Neural crest cell (in vitro differentiated cells): ENCODE measurements at regions not wholly inside any gene's neighbourhood (a gene's known extent, or its start where the extent isn't known, plus 50 kb on each side); places are given as distances from the start of the nearest gene placed in this dataset.

ENCODE experiments used
- DNase-seq: peaks from one replicate; pipeline ENCODE4 v3.0.0; 2021; ENCODE audit warnings: low read depth, mixed read lengths, low spot score
- H3K27ac Mint-ChIP-seq: one replicate; pipeline ENCODE4 v1.8.0; 2021; ENCODE audit warnings: mild to moderate bottlenecking, mixed read lengths; ENCODE audit not compliant: unreplicated experiment
- H3K27me3 Mint-ChIP-seq: 2 replicates; pipeline ENCODE4 v1.8.0; 2021; ENCODE audit warnings: low read depth, mild to moderate bottlenecking, mixed read lengths
- H3K36me3 Mint-ChIP-seq: 2 replicates; pipeline ENCODE4 v1.8.0; 2021; ENCODE audit warnings: low read depth, mild to moderate bottlenecking, mixed read lengths
- H3K4me1 Mint-ChIP-seq: 2 replicates; pipeline ENCODE4 v1.8.0; 2021; ENCODE audit warnings: mixed read lengths
- H3K4me3 Mint-ChIP-seq: one replicate; pipeline ENCODE4 v1.8.0; 2021; ENCODE audit warnings: mild to moderate bottlenecking, mixed read lengths
- H3K9me3 Mint-ChIP-seq: 2 replicates; pipeline ENCODE4 v1.8.0; 2021; ENCODE audit warnings: mixed read lengths
- TF ChIP-seq, protein P1 (sequence below): fragments of 200-600 bp; sonication (generic); conservative IDR thresholded peaks from 2 replicates; pipeline ENCODE4 v1.5.0; 2021; ENCODE audit warnings: antibody characterized with exemption, mild to moderate bottlenecking

GRCh38 chr13:48908381-48909055 lies 67.2 kb upstream of the FNDC3A start:
- H3K9me3 Mint-ChIP-seq: no peaks in the 10 kb centered on the region
- peaks cover 6% of the 10 kb centered on the region for H3K4me1 Mint-ChIP-seq
- no peak overlapping the region for H3K4me3 Mint-ChIP-seq
- TF ChIP-seq, protein P1, sequence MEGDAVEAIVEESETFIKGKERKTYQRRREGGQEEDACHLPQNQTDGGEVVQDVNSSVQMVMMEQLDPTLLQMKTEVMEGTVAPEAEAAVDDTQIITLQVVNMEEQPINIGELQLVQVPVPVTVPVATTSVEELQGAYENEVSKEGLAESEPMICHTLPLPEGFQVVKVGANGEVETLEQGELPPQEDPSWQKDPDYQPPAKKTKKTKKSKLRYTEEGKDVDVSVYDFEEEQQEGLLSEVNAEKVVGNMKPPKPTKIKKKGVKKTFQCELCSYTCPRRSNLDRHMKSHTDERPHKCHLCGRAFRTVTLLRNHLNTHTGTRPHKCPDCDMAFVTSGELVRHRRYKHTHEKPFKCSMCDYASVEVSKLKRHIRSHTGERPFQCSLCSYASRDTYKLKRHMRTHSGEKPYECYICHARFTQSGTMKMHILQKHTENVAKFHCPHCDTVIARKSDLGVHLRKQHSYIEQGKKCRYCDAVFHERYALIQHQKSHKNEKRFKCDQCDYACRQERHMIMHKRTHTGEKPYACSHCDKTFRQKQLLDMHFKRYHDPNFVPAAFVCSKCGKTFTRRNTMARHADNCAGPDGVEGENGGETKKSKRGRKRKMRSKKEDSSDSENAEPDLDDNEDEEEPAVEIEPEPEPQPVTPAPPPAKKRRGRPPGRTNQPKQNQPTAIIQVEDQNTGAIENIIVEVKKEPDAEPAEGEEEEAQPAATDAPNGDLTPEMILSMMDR: no peak
- H3K27me3 Mint-ChIP-seq: no peaks in the 10 kb centered on the region
- H3K36me3 Mint-ChIP-seq: no peaks in the 10 kb centered on the region
- DNase-seq: no peak
- H3K27ac Mint-ChIP-seq: no peak overlapping the region

DNA sequence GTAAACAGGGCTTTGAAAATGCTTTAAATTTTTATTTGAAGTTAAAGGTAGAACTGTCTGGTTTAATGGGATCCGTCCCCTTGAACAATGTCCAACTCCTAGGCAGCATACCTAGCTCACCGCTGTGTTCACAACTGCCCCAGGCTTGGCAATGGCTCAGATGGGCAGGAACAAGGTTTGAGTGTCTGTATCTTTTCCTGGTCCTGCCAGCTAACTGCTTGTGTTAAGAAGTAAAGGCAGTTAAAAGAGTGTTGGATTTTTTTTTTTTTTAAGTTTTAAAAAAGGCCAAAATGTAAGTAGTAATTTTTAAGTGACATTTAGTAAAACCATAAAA lies 66.7 kb upstream of the FNDC3A start:
- Mint-ChIP-seq H3K27ac (no peak overlapping the region), H3K4me3 (no peak overlapping the region), H3K4me1 (peaks cover 6% of the 10 kb centered on the region), H3K9me3 (no peaks in the 10 kb centered on the region), H3K27me3 (no peaks in the 10 kb centered on the region), H3K36me3 (no peaks in the 10 kb centered on the region)
- DNase-seq: no peak
- TF ChIP-seq, protein P1: no peak

- H3K36me3 Mint-ChIP-seq: peaks cover 2% of the 10 kb centered on the region
- no peak overlapping the region for H3K27ac Mint-ChIP-seq
- H3K4me3 Mint-ChIP-seq: no peak overlapping the region
- peaks cover 4% of the 10 kb centered on the region for H3K9me3 Mint-ChIP-seq
- peaks cover 6% of the 10 kb centered on the region for H3K4me1 Mint-ChIP-seq
- DNase-seq: no peak
- TF ChIP-seq, protein P1: no peak
- no peaks in the 10 kb centered on the region for H3K27me3 Mint-ChIP-seq
These were observed 65.0 kb upstream of the FNDC3A start for GRCh38 chr13:48910686-48911085.

DNA sequence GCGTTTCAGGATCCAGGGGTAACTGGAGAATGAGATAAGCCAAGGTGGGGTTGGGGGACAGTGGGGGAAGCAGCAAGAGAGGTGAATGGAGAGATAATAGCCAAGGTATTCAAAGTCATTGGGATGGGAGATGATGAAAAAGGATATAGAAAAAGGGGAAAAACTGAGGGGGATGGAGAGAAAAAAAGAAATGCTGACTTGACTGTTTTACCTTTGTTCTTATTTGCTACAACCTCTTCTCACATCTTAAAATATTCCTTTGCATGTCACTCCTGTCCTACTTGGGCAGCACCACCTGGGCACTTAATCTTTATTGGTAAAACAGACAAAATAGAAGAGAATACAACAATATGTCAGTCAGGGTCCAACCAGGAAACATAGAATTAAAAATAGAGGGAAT lies 56.0 kb upstream of the FNDC3A start:
- no peaks in the 10 kb centered on the region for H3K4me1 Mint-ChIP-seq
- no peak for DNase-seq
- H3K4me3 Mint-ChIP-seq: no peak overlapping the region
- H3K9me3 Mint-ChIP-seq: peaks cover 7% of the 10 kb centered on the region
- H3K27ac Mint-ChIP-seq: no peak overlapping the region
- TF ChIP-seq, protein P1: no peak
- peaks cover 2% of the 10 kb centered on the region for H3K36me3 Mint-ChIP-seq
- no peaks in the 10 kb centered on the region for H3K27me3 Mint-ChIP-seq

- no peaks in the 10 kb centered on the region for H3K36me3 Mint-ChIP-seq
- peaks cover 3% of the 10 kb centered on the region for H3K9me3 Mint-ChIP-seq
- no peaks in the 10 kb centered on the region for H3K27me3 Mint-ChIP-seq
- H3K27ac Mint-ChIP-seq: no peak overlapping the region
- no peak overlapping the region for H3K4me3 Mint-ChIP-seq
- no peak for DNase-seq
- no peaks in the 10 kb centered on the region for H3K4me1 Mint-ChIP-seq
- TF ChIP-seq, protein P1: no peak
These were observed 55.0 kb upstream of the FNDC3A start for GRCh38 chr13:48920730-48921129.
